Gastrocnemius medialis (tissue), 4 donors: ENCODE measurements at regions not wholly inside any gene's neighbourhood (a gene's known extent, or its start where the extent isn't known, plus 50 kb on each side); places are given as distances from the start of the nearest gene placed in this dataset.

Source experiments
- CTCF ChIP-seq, 5 experiments: fragments of 450-650 bp in 3 of 5; fragments of 200-600 bp in 2 of 5; sonication (generic) in 2 of 5; IDR thresholded peaks in 4 of 5; conservative IDR thresholded peaks in 1 of 5; 1 replicate in 4 of 5; 2 replicates in 1 of 5; pipeline ENCODE4 v1.5.1; 2016 to 2019; ENCODE audit warnings: antibody characterized with exemption in 5 of 5, mild to moderate bottlenecking in 3 of 5, moderate library complexity in 3 of 5
- POLR2A ChIP-seq, 2 donors: fragments of 450-650 bp; IDR thresholded peaks; one replicate each; pipeline ENCODE4 v1.6.1; 2017; ENCODE audit warnings: antibody characterized with exemption in 2 of 2, mild to moderate bottlenecking in 2 of 2, moderate library complexity in 2 of 2

DNA sequence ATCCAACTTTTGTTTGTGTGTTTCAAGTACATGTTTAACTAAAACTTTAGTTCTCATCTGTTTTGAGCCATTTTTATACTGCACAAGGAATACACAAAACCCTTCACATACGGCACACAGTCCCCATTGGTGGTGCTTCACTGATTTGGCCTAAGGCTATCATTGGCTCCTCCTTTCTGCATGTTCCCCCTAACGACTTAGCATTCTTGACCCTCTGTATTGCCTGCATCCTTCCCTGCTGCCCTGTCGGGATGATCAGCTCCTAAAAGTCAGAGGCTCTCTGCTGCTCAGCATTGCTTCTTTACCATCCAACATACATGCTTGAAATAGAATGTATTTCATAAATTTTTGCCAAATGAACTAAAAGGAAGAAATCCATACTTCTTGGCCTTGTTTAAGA, 111.4 kb upstream of the ABCB5 start:
- TF ChIP-seq CTCF (IDR thresholded peaks at IDR 0.05 in 4 of 5, conservative IDR thresholded peaks at IDR 0.05 in 1 of 5) = no peak
- TF ChIP-seq POLR2A (IDR thresholded peaks at IDR 0.05) = no peak
